GM19372 (cell line): ENCODE measurements at regions not wholly inside any gene's neighbourhood (a gene's known extent, or its start where the extent isn't known, plus 50 kb on each side); places are given as distances from the start of the nearest gene placed in this dataset.

Source experiments
- ATAC-seq: cut with Tn5 transposase; IDR thresholded peaks from one replicate; pipeline ENCODE4 v1.9.1; 2021; ENCODE audit warnings: mild to moderate bottlenecking, low read depth, moderate library complexity; ENCODE audit not compliant: unreplicated experiment

GRCh38 chr2:8576525-8577167, 105.2 kb upstream of the ID2 start:
- peak; percentile 70 for ATAC-seq

- no peak for ATAC-seq
These were observed 104.3 kb upstream of the ID2 start for GRCh38 chr2:8577573-8577972.

DNA sequence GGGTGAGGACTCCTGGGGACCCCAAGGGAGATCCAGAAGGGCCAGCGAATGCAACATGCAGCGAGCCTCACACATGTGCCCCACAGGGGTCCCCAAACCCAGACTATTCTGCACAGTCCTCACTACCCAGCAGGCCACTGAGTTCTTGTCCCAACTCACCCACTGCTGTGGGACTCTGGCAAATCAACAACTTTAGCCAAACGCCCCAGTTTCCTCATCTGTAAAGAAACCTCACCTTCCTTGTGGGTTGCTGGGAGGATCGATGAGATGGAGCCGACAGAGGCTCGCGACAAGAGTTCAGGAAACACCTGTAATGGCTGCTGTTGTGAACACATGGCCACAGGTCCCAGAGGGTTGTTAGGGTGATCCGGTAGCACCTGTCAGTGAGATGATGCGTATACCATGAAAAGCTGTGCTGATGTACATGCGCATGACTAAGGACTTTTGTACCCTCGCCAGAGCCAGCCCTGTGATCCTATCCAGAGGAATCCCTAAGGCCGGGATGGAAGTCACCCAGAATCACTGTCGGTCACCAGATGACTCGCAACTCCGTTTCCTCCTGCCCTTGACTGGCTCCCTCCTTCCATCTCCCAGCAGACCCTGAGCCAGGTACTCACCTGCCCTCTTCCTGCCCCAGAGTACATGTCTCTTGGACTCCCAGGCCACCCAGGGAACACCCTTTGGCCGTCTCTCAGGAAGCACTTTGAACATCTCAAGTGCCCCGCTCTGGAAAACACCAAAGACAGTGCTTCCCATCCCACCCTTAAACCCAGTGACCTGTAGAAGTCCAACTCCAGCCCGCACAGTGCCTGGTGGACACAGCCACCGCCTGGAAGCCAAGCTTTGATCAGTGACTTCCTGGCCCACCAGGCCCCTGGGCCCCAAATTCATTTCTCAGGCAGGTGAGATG, 103.3 kb upstream of the ID2 start:
- no peak for ATAC-seq

GRCh38 chr2:8579485-8580085, 102.3 kb upstream of the ID2 start:
- ATAC-seq: no peak

DNA sequence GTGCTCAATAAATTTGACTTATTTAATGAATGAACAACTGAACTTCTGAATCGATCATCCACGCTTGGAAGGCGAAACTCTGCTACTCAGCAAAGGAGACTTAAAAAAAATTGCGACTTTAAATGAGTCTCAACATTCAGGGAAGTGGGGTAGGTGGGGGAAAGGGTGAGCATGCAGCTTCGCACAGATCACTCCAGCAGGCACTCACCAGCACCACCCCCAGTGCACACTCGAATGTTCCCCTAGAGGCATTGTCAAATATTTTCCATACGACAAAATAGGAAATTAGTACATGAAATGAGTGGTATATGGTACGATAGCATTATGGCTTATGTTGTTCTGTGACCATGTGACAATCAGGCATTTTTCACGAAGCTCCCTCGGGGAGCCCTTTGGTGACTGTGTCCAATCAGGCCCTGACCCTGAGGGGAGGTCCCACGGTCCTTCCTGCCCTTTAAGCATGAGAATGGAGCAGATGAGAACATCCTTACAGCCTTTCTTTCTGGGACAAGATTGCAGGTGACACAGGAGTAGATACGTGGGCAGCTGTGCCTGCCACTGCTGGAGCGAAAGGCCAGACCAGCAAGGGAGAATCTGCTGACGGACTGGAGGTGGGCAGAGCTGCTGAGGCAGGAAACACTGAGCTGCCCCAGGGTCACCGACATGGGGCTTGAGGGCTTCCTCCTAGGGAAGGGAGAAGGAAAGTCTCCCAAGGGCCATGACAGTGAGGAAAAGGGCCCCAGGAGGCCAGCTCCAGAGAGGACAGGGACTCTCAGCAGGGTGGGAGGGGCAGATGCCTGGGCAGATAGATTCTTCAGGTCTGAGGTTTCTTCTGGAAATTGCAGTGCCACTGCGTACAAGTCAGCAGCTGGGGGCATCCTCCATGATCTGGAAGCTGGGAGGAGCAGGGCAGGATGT, 101.3 kb upstream of the ID2 start:
- no peak for ATAC-seq

- ATAC-seq: no peak
These were observed 100.7 kb upstream of the ID2 start for GRCh38 chr2:8581234-8581561.

- ATAC-seq: no peak
These were observed 100.2 kb upstream of the ID2 start for GRCh38 chr2:8581601-8582041.

GRCh38 chr2:8582191-8582590, 99.7 kb upstream of the ID2 start:
- ATAC-seq: no peak

- ATAC-seq: no peak
These were observed 99.0 kb upstream of the ID2 start for GRCh38 chr2:8582651-8583399.

DNA sequence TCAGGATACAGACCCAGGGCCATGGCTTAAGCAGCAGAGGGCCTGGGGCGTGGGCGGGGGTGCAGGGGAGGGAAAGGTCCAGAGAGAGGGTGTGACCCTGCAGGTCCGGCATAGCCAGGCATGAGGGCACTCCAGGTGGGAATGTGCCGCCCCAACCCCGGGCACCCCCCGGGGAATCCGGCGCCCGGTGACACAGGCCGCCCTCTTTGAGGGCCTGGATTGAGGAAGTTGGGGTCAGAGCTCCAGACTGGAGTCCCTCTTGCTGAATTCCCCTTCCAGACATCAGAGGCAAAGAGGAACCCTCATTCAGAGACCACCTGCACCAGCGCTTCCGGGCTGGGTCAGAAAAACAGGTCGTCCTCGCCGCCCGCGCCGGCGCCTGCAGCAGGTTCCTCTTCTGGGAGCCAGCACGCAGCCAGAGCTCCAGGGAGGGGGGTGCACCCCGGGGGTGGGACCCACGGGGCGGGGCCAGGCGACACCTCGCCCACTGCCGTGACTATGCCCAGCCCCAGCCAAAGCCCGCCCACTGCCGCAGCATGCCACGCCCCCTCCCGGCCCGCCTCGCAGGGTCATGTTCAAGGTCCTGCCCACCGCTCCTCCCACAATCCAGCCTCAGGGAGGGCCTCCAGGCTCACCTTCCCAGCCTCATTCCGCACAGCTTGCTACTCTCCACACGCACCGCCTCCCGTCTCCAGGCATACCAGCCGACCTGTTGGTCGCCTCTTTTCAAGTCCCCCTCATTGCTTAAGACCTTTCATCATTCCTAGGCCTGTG, 98.3 kb upstream of the ID2 start:
- peak; percentile 81 for ATAC-seq

DNA sequence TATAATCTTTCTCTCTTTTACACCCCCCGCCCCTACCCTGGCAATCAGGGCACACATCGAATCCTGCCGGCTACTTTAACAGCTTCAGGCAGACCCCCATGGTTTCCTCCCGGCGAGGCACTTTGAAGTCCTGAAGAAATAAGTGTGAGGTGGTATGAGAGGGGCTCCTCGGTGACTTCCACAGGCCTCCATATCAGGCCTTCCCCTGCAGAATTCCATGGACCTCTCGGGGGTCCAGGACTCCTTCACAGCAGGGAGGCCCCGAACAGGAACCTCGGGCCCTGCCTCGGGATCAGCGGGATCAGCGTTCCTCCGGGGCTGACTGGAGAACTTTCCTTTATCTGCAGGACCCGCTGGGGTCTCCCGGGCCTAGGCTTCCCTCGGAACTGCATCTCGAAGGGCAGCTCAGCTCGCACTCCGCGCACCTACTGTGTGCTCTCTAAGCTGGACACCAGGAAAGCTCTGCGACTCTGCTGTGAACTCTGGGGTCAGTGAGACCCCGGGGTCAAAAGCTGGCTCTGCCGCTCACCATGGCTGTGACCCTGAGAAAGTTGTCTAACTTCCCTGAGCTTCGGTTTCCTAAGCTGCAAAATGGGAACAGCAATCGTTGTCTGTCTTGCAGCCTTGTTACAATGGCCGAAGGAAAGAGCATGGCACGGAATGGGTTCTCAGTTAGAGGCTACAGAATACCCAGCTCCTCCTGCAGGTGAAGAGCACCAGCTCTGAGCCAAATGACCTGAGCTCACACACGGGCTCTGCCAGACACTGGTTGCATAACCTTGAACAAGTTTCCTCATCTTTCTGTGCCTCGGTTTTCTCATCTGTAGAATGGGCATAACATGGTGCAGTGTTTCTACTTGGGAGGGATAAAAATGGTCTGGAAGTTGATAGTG, 97.4 kb upstream of the ID2 start:
- ATAC-seq: no peak

DNA sequence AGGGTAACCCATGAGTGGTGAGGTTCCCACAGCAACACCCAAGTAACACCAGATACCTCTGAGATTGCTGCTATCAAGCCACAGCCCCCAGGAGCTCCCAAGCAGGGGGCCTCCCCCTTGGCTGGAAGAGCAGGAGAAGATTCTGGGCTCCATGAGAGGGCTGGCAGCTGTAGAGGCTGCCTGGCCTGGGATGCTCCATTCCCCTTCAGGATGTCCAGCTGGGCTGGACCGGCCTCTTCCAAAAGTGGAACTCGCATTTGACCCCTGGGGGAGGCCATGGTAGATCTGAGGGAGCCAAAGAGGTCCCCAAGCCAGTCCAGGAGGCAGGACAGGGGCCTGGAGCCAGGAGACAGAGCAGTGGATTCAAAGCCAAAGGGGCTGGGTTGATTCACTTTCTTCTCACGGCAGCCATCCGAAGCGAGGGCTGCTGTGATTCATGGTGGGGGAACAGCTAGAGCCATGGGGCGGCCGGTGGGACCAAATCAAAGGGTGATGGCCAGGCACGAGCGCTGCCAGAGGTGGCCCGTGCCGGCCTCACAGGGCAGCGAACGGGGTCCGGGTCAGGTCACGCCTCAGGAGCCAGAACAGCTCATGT, 95.3 kb upstream of the ID2 start:
- ATAC-seq: no peak

DNA sequence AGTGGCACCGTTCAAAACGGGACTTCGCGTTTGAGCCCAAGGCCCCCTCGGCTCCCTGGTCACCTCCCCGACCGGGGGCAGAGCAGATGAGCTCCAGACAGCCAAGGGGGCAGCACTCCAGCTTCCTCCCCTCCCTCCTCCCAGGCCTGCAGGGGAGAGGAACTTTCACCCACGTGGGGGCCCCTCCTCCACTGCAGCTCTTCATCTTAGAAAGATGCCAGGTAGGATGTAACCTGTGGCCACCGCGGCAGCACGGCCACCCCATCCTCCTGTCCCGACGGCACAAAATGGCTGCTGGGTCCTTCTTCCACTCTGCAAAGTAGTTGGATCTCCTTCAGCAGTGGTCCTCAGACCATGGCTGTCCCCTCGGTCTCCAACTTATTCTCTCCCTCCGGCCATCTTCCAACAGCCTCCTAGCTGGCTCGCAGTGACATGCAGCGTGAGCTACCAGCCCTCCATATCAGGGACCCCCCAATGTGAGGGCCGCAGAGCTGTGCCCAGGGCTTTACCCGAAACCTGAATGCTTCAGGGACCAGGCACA, 94.5 kb upstream of the ID2 start:
- ATAC-seq: no peak

GRCh38 chr2:8587920-8588830, 93.7 kb upstream of the ID2 start:
- ATAC-seq: no peak

DNA sequence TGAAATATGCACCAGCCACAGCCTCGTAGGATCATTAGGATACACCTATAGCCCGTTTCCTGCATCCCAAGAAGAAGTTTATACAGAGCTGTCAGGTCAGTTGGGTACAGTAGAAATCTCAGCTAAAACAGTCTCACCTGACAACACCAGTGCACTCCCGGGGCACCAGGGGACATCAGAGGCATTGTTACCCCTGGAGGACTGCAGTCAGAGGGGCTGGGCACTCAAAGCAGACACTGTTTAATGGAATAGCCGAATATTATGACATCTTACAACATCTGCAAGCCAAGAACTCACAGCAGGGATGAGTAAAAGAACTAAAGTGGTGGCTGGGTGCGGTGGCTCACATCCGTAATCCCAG, 93.0 kb upstream of the ID2 start:
- ATAC-seq: no peak

GRCh38 chr2:8589721-8590120, 92.1 kb upstream of the ID2 start:
- no peak for ATAC-seq

- no peak for ATAC-seq
These were observed 90.9 kb upstream of the ID2 start for GRCh38 chr2:8590938-8591337.
